ENCODE measurements at regions not wholly inside any gene's neighbourhood (a gene's known extent, or its start where the extent isn't known, plus 50 kb on each side); places are given as distances from the start of the nearest gene placed in this dataset.

GRCh38 chrX:26295425-26295824, 79.5 kb downstream of the MAGEB5 start:
- Histone ChIP-seq H3K27ac (ENCODE audit: control insufficient read depth, insufficient read depth) (no peak overlapping the region), H3K79me2 (ENCODE audit: control insufficient read depth, insufficient read depth, low read length) (no peaks in the 10 kb centered on the region), H3K4me2 (ENCODE audit: control insufficient read depth, insufficient read depth) (no peak overlapping the region), H3K27me3 (replicated peaks in 1 of 2; ENCODE audit: control insufficient read depth in 2 of 2, insufficient read depth in 2 of 2, low read length in 1 of 2) (no peaks in the 10 kb centered on the region), H3K9ac (ENCODE audit: control insufficient read depth, insufficient read depth, low read length) (no peak overlapping the region), H3K4me1 (ENCODE audit: control insufficient read depth, insufficient read depth, low read length) (no peaks in the 10 kb centered on the region), H4K20me1 (ENCODE audit: control insufficient read depth, insufficient read depth) (no peaks in the 10 kb centered on the region), H3K9me3 (replicated peaks; ENCODE audit: control insufficient read depth, insufficient read depth, low read length) (no peaks in the 10 kb centered on the region), H3K36me3 (ENCODE audit: control insufficient read depth in 2 of 2, insufficient read depth in 2 of 2, low read length in 1 of 2) (no peaks in the 10 kb centered on the region), H3K4me3 (no peak overlapping the region), H2AFZ (ENCODE audit: control insufficient read depth, low read depth, low read length) (no peak overlapping the region)
- RAD21 ChIA-PET (ENCODE audit: unreplicated experiment) = no interaction called here
- in situ Hi-C loops (cut with MboI) (no loop called here), intact Hi-C loops (cut with micrococcal nuclease; ENCODE audit: unreplicated experiment) (no loop called here)
- POLR2A ChIA-PET = no interaction called here
- SMC1A ChIA-PET (ENCODE audit: uncharacterized antibody, unreplicated experiment) = no interaction called here
- ATAC-seq (no peak), DNase-seq (ENCODE audit: low read depth, low spot score) (no peak), FAIRE-seq (no peak)
- CTCF ChIA-PET = no interaction called here
- TF ChIP-seq SIN3A (IDR thresholded peaks at IDR 0.05; ENCODE audit: low read depth, low read length) (no peak), RELA (IDR thresholded peaks at IDR 0.05; ENCODE audit: borderline replicate concordance, partially characterized antibody) (no peak), CREB1 (IDR thresholded peaks at IDR 0.05; ENCODE audit: low read depth) (no peak), POLR2AphosphoS5 (IDR thresholded peaks at IDR 0.05; ENCODE audit: low read length) (no peak), KDM1A (IDR thresholded peaks at IDR 0.05; ENCODE audit: borderline replicate concordance) (no peak), REST (IDR thresholded peaks at IDR 0.05; ENCODE audit: low read depth, low read length) (no peak), IKZF2 (IDR thresholded peaks at IDR 0.05) (no peak), SP1 (IDR thresholded peaks at IDR 0.05; ENCODE audit: low read depth, low read length) (no peak), RBBP5 (conservative IDR thresholded peaks at IDR 0.05) (no peak)
- TF ChIP-seq, protein P1, sequence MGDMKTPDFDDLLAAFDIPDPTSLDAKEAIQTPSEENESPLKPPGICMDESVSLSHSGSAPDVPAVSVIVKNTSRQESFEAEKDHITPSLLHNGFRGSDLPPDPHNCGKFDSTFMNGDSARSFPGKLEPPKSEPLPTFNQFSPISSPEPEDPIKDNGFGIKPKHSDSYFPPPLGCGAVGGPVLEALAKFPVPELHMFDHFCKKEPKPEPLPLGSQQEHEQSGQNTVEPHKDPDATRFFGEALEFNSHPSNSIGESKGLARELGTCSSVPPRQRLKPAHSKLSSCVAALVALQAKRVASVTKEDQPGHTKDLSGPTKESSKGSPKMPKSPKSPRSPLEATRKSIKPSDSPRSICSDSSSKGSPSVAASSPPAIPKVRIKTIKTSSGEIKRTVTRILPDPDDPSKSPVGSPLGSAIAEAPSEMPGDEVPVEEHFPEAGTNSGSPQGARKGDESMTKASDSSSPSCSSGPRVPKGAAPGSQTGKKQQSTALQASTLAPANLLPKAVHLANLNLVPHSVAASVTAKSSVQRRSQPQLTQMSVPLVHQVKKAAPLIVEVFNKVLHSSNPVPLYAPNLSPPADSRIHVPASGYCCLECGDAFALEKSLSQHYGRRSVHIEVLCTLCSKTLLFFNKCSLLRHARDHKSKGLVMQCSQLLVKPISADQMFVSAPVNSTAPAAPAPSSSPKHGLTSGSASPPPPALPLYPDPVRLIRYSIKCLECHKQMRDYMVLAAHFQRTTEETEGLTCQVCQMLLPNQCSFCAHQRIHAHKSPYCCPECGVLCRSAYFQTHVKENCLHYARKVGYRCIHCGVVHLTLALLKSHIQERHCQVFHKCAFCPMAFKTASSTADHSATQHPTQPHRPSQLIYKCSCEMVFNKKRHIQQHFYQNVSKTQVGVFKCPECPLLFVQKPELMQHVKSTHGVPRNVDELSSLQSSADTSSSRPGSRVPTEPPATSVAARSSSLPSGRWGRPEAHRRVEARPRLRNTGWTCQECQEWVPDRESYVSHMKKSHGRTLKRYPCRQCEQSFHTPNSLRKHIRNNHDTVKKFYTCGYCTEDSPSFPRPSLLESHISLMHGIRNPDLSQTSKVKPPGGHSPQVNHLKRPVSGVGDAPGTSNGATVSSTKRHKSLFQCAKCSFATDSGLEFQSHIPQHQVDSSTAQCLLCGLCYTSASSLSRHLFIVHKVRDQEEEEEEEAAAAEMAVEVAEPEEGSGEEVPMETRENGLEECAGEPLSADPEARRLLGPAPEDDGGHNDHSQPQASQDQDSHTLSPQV (IDR thresholded peaks at IDR 0.05) = no peak
- TF ChIP-seq, protein P2, sequence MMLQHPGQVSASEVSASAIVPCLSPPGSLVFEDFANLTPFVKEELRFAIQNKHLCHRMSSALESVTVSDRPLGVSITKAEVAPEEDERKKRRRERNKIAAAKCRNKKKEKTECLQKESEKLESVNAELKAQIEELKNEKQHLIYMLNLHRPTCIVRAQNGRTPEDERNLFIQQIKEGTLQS (IDR thresholded peaks at IDR 0.05; ENCODE audit: borderline replicate concordance, extremely low read depth, low read depth, low read length) = no peak
- TF ChIP-seq, protein P3, sequence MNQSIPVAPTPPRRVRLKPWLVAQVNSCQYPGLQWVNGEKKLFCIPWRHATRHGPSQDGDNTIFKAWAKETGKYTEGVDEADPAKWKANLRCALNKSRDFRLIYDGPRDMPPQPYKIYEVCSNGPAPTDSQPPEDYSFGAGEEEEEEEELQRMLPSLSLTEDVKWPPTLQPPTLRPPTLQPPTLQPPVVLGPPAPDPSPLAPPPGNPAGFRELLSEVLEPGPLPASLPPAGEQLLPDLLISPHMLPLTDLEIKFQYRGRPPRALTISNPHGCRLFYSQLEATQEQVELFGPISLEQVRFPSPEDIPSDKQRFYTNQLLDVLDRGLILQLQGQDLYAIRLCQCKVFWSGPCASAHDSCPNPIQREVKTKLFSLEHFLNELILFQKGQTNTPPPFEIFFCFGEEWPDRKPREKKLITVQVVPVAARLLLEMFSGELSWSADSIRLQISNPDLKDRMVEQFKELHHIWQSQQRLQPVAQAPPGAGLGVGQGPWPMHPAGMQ (IDR thresholded peaks at IDR 0.05; ENCODE audit: borderline replicate concordance) = no peak
- TF ChIP-seq, protein P4, sequence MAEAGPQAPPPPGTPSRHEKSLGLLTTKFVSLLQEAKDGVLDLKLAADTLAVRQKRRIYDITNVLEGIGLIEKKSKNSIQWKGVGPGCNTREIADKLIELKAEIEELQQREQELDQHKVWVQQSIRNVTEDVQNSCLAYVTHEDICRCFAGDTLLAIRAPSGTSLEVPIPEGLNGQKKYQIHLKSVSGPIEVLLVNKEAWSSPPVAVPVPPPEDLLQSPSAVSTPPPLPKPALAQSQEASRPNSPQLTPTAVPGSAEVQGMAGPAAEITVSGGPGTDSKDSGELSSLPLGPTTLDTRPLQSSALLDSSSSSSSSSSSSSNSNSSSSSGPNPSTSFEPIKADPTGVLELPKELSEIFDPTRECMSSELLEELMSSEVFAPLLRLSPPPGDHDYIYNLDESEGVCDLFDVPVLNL (IDR thresholded peaks at IDR 0.05; ENCODE audit: low read depth, low read length) = no peak
- no TSS peak for BruUV-seq (replicated peaks)
- 52% methylated on average over 1 of the region's 1 CpG for WGBS (ENCODE audit: insufficient coverage, insufficient replicate concordance, low lambda C conversion rate, missing lambda C conversion rate)

All from GM12878 (cell line).